GM18511 (cell line): ENCODE measurements at regions not wholly inside any gene's neighbourhood (a gene's known extent, or its start where the extent isn't known, plus 50 kb on each side); places are given as distances from the start of the nearest gene placed in this dataset.
"Not testable (repeated sequence)": the region's sequence is repeated elsewhere in the genome, so short reads cannot be mapped to it uniquely, and the experiment has no call there.

ENCODE experiments used
- ATAC-seq: cut with Tn5 transposase; IDR thresholded peaks from one replicate; pipeline ENCODE4 v1.9.1; 2021; ENCODE audit warnings: mild to moderate bottlenecking, moderate library complexity; ENCODE audit not compliant: unreplicated experiment

- ATAC-seq: peak; percentile 44
Measured at GRCh38 chr4:184282251-184282713, 64.6 kb upstream of the ENPP6 start.

GRCh38 chr4:184281231-184282139 is 63.8 kb upstream of the ENPP6 start:
- ATAC-seq: peak; percentile 35

GRCh38 chr4:184280591-184281071 is 63.0 kb upstream of the ENPP6 start:
- peak; percentile 27 for ATAC-seq

- no peak for ATAC-seq
Measured at GRCh38 chr4:184280137-184280536, 62.5 kb upstream of the ENPP6 start.

GRCh38 chr4:184279496-184280061 is 61.9 kb upstream of the ENPP6 start:
- no peak for ATAC-seq

GRCh38 chr4:184277769-184278168 is 60.1 kb upstream of the ENPP6 start:
- ATAC-seq: not testable (repeated sequence)

GRCh38 chr4:184277010-184277409 is 59.3 kb upstream of the ENPP6 start:
- ATAC-seq: not testable (repeated sequence)

- not testable (repeated sequence) for ATAC-seq
Measured at GRCh38 chr4:184276346-184276745, 58.7 kb upstream of the ENPP6 start.

- no peak for ATAC-seq
Measured at GRCh38 chr4:184275766-184276165, 58.1 kb upstream of the ENPP6 start.

GRCh38 chr4:184274286-184274951 is 56.7 kb upstream of the ENPP6 start:
- ATAC-seq: no peak

GRCh38 chr4:184273166-184274147 is 55.8 kb upstream of the ENPP6 start:
- no peak for ATAC-seq

- no peak for ATAC-seq
Measured at GRCh38 chr4:184270808-184271413, 53.2 kb upstream of the ENPP6 start.

GRCh38 chr4:184269879-184270430 is 52.3 kb upstream of the ENPP6 start:
- ATAC-seq: no peak

GRCh38 chr4:184268584-184269160 is 51.0 kb upstream of the ENPP6 start:
- ATAC-seq: no peak

- peak; percentile 81 for ATAC-seq
Measured at GRCh38 chr4:184267673-184268583, 50.3 kb upstream of the ENPP6 start.
